HEK293T (cell line): ENCODE measurements at regions not wholly inside any gene's neighbourhood (a gene's known extent, or its start where the extent isn't known, plus 50 kb on each side); places are given as distances from the start of the nearest gene placed in this dataset.

Experiments
- BHLHE40 ChIP-seq: fragments of 450-650 bp; IDR thresholded peaks from 2 replicates; pipeline ENCODE4 v1.6.1; 2016; ENCODE audit warnings: mild to moderate bottlenecking, moderate library complexity, borderline replicate concordance
- ELF4 ChIP-seq: fragments of 450-650 bp; IDR thresholded peaks from 2 replicates; pipeline ENCODE4 v1.6.1; 2017; ENCODE audit warnings: antibody characterized with exemption
- FOXA1 ChIP-seq: fragments of 450-650 bp; IDR thresholded peaks from 2 replicates; pipeline ENCODE4 v1.6.1; 2016; ENCODE audit warnings: mild to moderate bottlenecking
- NFRKB ChIP-seq: fragments of 450-650 bp; IDR thresholded peaks from 2 replicates; pipeline ENCODE4 v1.6.1; 2016; ENCODE audit warnings: mild to moderate bottlenecking, moderate library complexity
- PKNOX1 ChIP-seq: fragments of 450-650 bp; IDR thresholded peaks from 2 replicates; pipeline ENCODE4 v1.6.1; 2016
- SUZ12 ChIP-seq: fragments of 450-650 bp; IDR thresholded peaks from 2 replicates; pipeline ENCODE4 v1.6.1; 2016; ENCODE audit warnings: mild to moderate bottlenecking
- TARDBP ChIP-seq: fragments of 450-650 bp; IDR thresholded peaks from 2 replicates; pipeline ENCODE4 v1.6.1; 2016

GRCh38 chr18:4906856-4907255, 290.2 kb downstream of the AKAIN1 start:
- TF ChIP-seq NFRKB (no peak), BHLHE40 (no peak), SUZ12 (no peak), FOXA1 (no peak), ELF4 (no peak), TARDBP (no peak), PKNOX1 (no peak)
